ENCODE measurements at regions not wholly inside any gene's neighbourhood (a gene's known extent, or its start where the extent isn't known, plus 50 kb on each side); places are given as distances from the start of the nearest gene placed in this dataset.

GRCh38 chr10:58072634-58073033 lies 195.1 kb downstream of the IPMK start:
- no peak overlapping the region for H3K27ac Mint-ChIP-seq (ENCODE audit: unreplicated experiment)
- no peak overlapping the region for H3K4me3 Mint-ChIP-seq (ENCODE audit: unreplicated experiment)
- TF ChIP-seq CTCF (IDR thresholded peaks at IDR 0.05) = no peak
- H3K9me3 Mint-ChIP-seq (ENCODE audit: unreplicated experiment) = no peaks in the 10 kb centered on the region
- no peaks in the 10 kb centered on the region for H3K36me3 Mint-ChIP-seq (ENCODE audit: unreplicated experiment)
- H3K27me3 Mint-ChIP-seq (ENCODE audit: unreplicated experiment) = peaks cover 72% of the 10 kb centered on the region
- no peaks in the 10 kb centered on the region for H3K4me1 Mint-ChIP-seq (ENCODE audit: unreplicated experiment)
- DNase-seq (ENCODE audit: extremely low spot score, unreplicated experiment) = no peak

GRCh38 chr10:58070956-58071355 lies 196.7 kb downstream of the IPMK start:
- H3K9me3 Mint-ChIP-seq (ENCODE audit: unreplicated experiment) = no peaks in the 10 kb centered on the region
- no peaks in the 10 kb centered on the region for H3K36me3 Mint-ChIP-seq (ENCODE audit: unreplicated experiment)
- no peak overlapping the region for H3K27ac Mint-ChIP-seq (ENCODE audit: unreplicated experiment)
- DNase-seq (ENCODE audit: extremely low spot score, unreplicated experiment) = no peak
- no peak for TF ChIP-seq CTCF (IDR thresholded peaks at IDR 0.05)
- H3K4me3 Mint-ChIP-seq (ENCODE audit: unreplicated experiment) = no peak overlapping the region
- H3K27me3 Mint-ChIP-seq (ENCODE audit: unreplicated experiment) = peaks cover 73% of the 10 kb centered on the region
- H3K4me1 Mint-ChIP-seq (ENCODE audit: unreplicated experiment) = no peaks in the 10 kb centered on the region

GRCh38 chr10:58068809-58069208 lies 198.9 kb downstream of the IPMK start:
- Mint-ChIP-seq H3K27ac (ENCODE audit: unreplicated experiment) (no peak overlapping the region), H3K27me3 (ENCODE audit: unreplicated experiment) (peaks cover 60% of the 10 kb centered on the region), H3K4me3 (ENCODE audit: unreplicated experiment) (no peak overlapping the region), H3K4me1 (ENCODE audit: unreplicated experiment) (peaks cover 11% of the 10 kb centered on the region), H3K36me3 (ENCODE audit: unreplicated experiment) (no peaks in the 10 kb centered on the region), H3K9me3 (ENCODE audit: unreplicated experiment) (no peaks in the 10 kb centered on the region)
- no peak for TF ChIP-seq CTCF (IDR thresholded peaks at IDR 0.05)
- DNase-seq (ENCODE audit: extremely low spot score, unreplicated experiment) = no peak

GRCh38 chr10:58066979-58067378 lies 200.7 kb downstream of the IPMK start:
- H3K27ac Mint-ChIP-seq (ENCODE audit: unreplicated experiment) = no peak overlapping the region

GRCh38 chr10:58066126-58066525 lies 201.6 kb downstream of the IPMK start:
- Mint-ChIP-seq H3K4me3 (ENCODE audit: unreplicated experiment) (no peak overlapping the region), H3K36me3 (ENCODE audit: unreplicated experiment) (no peaks in the 10 kb centered on the region), H3K9me3 (ENCODE audit: unreplicated experiment) (no peaks in the 10 kb centered on the region), H3K27ac (ENCODE audit: unreplicated experiment) (no peak overlapping the region), H3K4me1 (ENCODE audit: unreplicated experiment) (peaks cover 20% of the 10 kb centered on the region), H3K27me3 (ENCODE audit: unreplicated experiment) (peaks cover 47% of the 10 kb centered on the region)
- no peak for DNase-seq (ENCODE audit: extremely low spot score, unreplicated experiment)
- TF ChIP-seq CTCF (IDR thresholded peaks at IDR 0.05) = no peak

More at GRCh38 chr10:58066979-58067378, 200.7 kb downstream of the IPMK start:
- no peaks in the 10 kb centered on the region for H3K36me3 Mint-ChIP-seq (ENCODE audit: unreplicated experiment)
- DNase-seq (ENCODE audit: extremely low spot score, unreplicated experiment) = no peak
- no peak overlapping the region for H3K4me3 Mint-ChIP-seq (ENCODE audit: unreplicated experiment)
- H3K4me1 Mint-ChIP-seq (ENCODE audit: unreplicated experiment) = peaks cover 19% of the 10 kb centered on the region
- no peaks in the 10 kb centered on the region for H3K9me3 Mint-ChIP-seq (ENCODE audit: unreplicated experiment)
- peaks cover 55% of the 10 kb centered on the region for H3K27me3 Mint-ChIP-seq (ENCODE audit: unreplicated experiment)
- no peak for TF ChIP-seq CTCF (IDR thresholded peaks at IDR 0.05)

Measured in osteocyte (in vitro differentiated cells).